Calu3 (cell line): ENCODE measurements at regions not wholly inside any gene's neighbourhood (a gene's known extent, or its start where the extent isn't known, plus 50 kb on each side); places are given as distances from the start of the nearest gene placed in this dataset.

Source experiments
- BruUV-seq: library from RNA; stranded (reverse); fragments of 400-500 nt; replicated peaks from 2 replicates; lab custom pipeline; 2021; lab: Mats Ljungman, UMichigan
- CTCF ChIA-PET: fragments of 300-600 bp; sonication (Branson Sonifier 250); formaldehyde crosslinking; loops from one replicate; lab custom pipeline; 2022; ENCODE audit warnings: antibody characterized with exemption; lab: Charles Lee
- DNase-seq: peaks from one replicate; pipeline ENCODE4 v3.0.0; 2022
- H3K27ac Mint-ChIP-seq: one replicate; pipeline ENCODE4 v1.8.0; 2022; ENCODE audit warnings: mixed read lengths; ENCODE audit not compliant: unreplicated experiment
- H3K27me3 Mint-ChIP-seq: one replicate; pipeline ENCODE4 v1.8.0; 2022; ENCODE audit warnings: mixed read lengths; ENCODE audit not compliant: unreplicated experiment
- H3K36me3 Mint-ChIP-seq: one replicate; pipeline ENCODE4 v1.8.0; 2022; ENCODE audit warnings: mild to moderate bottlenecking, moderate library complexity, mixed read lengths; ENCODE audit not compliant: insufficient read depth, unreplicated experiment
- H3K4me1 Mint-ChIP-seq: one replicate; pipeline ENCODE4 v1.8.0; 2022; ENCODE audit warnings: mild to moderate bottlenecking, low read depth, mixed read lengths; ENCODE audit not compliant: unreplicated experiment
- H3K4me3 Mint-ChIP-seq: one replicate; pipeline ENCODE4 v1.8.0; 2022; ENCODE audit warnings: mild to moderate bottlenecking, low read depth, moderate library complexity, mixed read lengths; ENCODE audit not compliant: unreplicated experiment
- H3K9me3 Mint-ChIP-seq: one replicate; pipeline ENCODE4 v1.8.0; 2022; ENCODE audit warnings: low read depth, mixed read lengths; ENCODE audit not compliant: unreplicated experiment
- CTCF ChIP-seq: fragments of 200-600 bp; IDR thresholded peaks from one replicate; pipeline ENCODE4 v1.8.0; 2022; ENCODE audit warnings: antibody characterized with exemption; ENCODE audit not compliant: unreplicated experiment
- intact Hi-C: fragments of 100-400 bp; cut with micrococcal nuclease; formaldehyde crosslinking; loops from one replicate; pipeline ENCODE4 v1.10.0; 2022; ENCODE audit not compliant: unreplicated experiment

- TF ChIP-seq CTCF: no peak
- no peak overlapping the region for H3K4me3 Mint-ChIP-seq
- BruUV-seq: no TSS peak
- intact Hi-C loops: no loop called here
- H3K36me3 Mint-ChIP-seq: no peaks in the 10 kb centered on the region
- DNase-seq: no peak
- CTCF ChIA-PET: no interaction called here
- no peaks in the 10 kb centered on the region for H3K27me3 Mint-ChIP-seq
- H3K4me1 Mint-ChIP-seq: no peaks in the 10 kb centered on the region
- peaks cover 13% of the 10 kb centered on the region for H3K9me3 Mint-ChIP-seq
- no peak overlapping the region for H3K27ac Mint-ChIP-seq
These were observed 457.1 kb upstream of the SALL3 start for GRCh38 chr18:78522507-78522906.

GRCh38 chr18:78523850-78524249 is 455.8 kb upstream of the SALL3 start:
- H3K36me3 Mint-ChIP-seq: no peaks in the 10 kb centered on the region
- H3K4me3 Mint-ChIP-seq: no peak overlapping the region
- no peak for DNase-seq
- CTCF ChIA-PET: no interaction called here
- intact Hi-C loops: no loop called here
- H3K9me3 Mint-ChIP-seq: peaks cover 13% of the 10 kb centered on the region
- H3K27me3 Mint-ChIP-seq: no peaks in the 10 kb centered on the region
- no TSS peak for BruUV-seq
- H3K4me1 Mint-ChIP-seq: no peaks in the 10 kb centered on the region
- TF ChIP-seq CTCF: no peak
- no peak overlapping the region for H3K27ac Mint-ChIP-seq

DNA sequence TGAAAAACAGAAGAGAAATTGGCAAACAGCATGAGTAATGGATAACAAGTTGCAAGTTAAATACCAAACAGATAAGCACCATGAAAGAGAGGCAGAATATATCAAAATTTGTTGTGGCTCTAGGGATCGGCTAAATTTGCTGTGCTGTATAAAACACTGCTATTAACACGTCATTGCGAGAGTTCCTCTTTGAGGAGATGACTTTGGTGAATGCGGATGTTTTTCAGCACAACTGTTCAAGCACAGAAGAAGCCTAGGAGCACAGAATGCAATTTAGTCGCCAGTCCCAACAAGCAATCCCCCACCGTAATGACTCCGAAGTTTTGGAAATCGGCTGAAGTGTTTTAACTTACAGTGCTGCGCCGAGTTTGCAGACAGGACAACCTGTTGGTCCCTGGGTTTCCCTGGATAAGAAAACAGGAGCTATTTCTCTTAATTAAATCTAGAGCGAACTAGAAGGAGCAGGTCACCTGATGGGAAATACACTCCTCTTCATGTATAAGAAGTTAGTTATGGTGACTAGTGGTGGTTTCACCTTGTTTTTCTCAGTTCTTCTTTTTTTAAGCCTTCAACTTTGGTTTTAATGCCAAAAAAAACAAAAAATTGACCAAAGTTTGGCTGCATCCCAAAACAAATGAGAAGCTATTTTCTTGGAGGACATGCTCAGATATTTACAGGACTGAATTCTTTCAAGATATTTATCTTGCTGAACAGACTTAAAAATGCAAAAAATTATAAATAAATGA is 454.1 kb upstream of the SALL3 start:
- Mint-ChIP-seq H3K4me3 (no peak overlapping the region), H3K36me3 (no peaks in the 10 kb centered on the region), H3K4me1 (no peaks in the 10 kb centered on the region), H3K27me3 (no peaks in the 10 kb centered on the region), H3K27ac (no peak overlapping the region), H3K9me3 (peaks cover 14% of the 10 kb centered on the region)
- intact Hi-C loops: no loop called here
- no peak for DNase-seq
- BruUV-seq: no TSS peak
- TF ChIP-seq CTCF: no peak
- CTCF ChIA-PET: no interaction called here

DNA sequence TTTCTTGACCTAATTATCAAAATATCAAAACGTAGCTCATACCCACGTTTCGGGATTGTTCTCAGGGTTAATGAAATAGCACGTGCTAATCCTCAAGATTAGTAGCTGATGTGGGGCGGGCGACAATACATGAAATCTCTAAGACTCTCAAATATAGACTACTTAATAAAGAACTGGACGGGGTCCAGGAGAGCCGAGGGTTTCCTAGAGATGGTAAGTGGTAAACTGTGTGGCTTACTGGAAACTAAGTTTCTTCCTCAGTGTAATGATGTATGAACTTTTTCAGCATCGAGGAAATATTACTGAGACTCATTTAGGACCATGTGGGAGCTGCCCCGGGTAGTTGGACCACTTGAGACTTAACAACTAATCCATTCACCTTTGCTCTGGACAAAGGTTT is 453.3 kb upstream of the SALL3 start:
- no peak for DNase-seq
- Mint-ChIP-seq H3K4me1 (no peaks in the 10 kb centered on the region), H3K27ac (no peak overlapping the region), H3K36me3 (no peaks in the 10 kb centered on the region), H3K27me3 (no peaks in the 10 kb centered on the region), H3K4me3 (no peak overlapping the region), H3K9me3 (peaks cover 18% of the 10 kb centered on the region)
- TF ChIP-seq CTCF: no peak
- CTCF ChIA-PET: no interaction called here
- no TSS peak for BruUV-seq
- intact Hi-C loops: no loop called here
